OCI-LY3 (cell line): ENCODE measurements at regions not wholly inside any gene's neighbourhood (a gene's known extent, or its start where the extent isn't known, plus 50 kb on each side); places are given as distances from the start of the nearest gene placed in this dataset.

Experiments used
- CTCF ChIP-seq: fragments of 200-600, 300-600 bp; sonication (generic); IDR thresholded peaks from 2 replicates; pipeline ENCODE4 v1.5.1; 2014; ENCODE audit warnings: antibody characterized with exemption, low read length, low read depth
- EZH2phosphoT487 ChIP-seq: fragments of 200-600 bp; shearing (Covaris generic); IDR thresholded peaks from 2 replicates; pipeline ENCODE4 v1.6.1; 2018; ENCODE audit warnings: antibody characterized with exemption, mixed run types, low read depth

GRCh38 chr5:6976971-6977370 lies 263.7 kb downstream of the TENT4A start:
- TF ChIP-seq CTCF (no peak), EZH2phosphoT487 (no peak)
